NB4 (cell line): ENCODE measurements at regions not wholly inside any gene's neighbourhood (a gene's known extent, or its start where the extent isn't known, plus 50 kb on each side); places are given as distances from the start of the nearest gene placed in this dataset.

Source experiments
- DNase-seq: peaks from one replicate; pipeline ENCODE4 v3.0.0; 2010; ENCODE audit warnings: low read depth
- H3K4me3 ChIP-seq: one replicate; pipeline ENCODE4 v1.5.1; 2011; ENCODE audit warnings: mild to moderate bottlenecking, low read depth, low read length, moderate library complexity
- MYC ChIP-seq: IDR thresholded peaks from 2 replicates; pipeline ENCODE4 v1.6.1; 2011; ENCODE audit warnings: low read depth, low read length
- POLR2A ChIP-seq: IDR thresholded peaks from 2 replicates; pipeline ENCODE4 v1.6.1; 2011; ENCODE audit warnings: mild to moderate bottlenecking; ENCODE audit not compliant: insufficient read length; ENCODE audit errors: extremely low read depth
- TF ChIP-seq, protein P1 (sequence below): IDR thresholded peaks from 2 replicates; pipeline ENCODE4 v1.6.1; 2011; ENCODE audit warnings: low read depth, low read length
- TF ChIP-seq, protein P2 (sequence below): IDR thresholded peaks from one replicate; pipeline ENCODE4 v1.5.1; 2012; ENCODE audit warnings: low read depth, low read length

- TF ChIP-seq, protein P1, sequence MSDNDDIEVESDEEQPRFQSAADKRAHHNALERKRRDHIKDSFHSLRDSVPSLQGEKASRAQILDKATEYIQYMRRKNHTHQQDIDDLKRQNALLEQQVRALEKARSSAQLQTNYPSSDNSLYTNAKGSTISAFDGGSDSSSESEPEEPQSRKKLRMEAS = no peak
- TF ChIP-seq, protein P2, sequence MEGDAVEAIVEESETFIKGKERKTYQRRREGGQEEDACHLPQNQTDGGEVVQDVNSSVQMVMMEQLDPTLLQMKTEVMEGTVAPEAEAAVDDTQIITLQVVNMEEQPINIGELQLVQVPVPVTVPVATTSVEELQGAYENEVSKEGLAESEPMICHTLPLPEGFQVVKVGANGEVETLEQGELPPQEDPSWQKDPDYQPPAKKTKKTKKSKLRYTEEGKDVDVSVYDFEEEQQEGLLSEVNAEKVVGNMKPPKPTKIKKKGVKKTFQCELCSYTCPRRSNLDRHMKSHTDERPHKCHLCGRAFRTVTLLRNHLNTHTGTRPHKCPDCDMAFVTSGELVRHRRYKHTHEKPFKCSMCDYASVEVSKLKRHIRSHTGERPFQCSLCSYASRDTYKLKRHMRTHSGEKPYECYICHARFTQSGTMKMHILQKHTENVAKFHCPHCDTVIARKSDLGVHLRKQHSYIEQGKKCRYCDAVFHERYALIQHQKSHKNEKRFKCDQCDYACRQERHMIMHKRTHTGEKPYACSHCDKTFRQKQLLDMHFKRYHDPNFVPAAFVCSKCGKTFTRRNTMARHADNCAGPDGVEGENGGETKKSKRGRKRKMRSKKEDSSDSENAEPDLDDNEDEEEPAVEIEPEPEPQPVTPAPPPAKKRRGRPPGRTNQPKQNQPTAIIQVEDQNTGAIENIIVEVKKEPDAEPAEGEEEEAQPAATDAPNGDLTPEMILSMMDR = no peak
- TF ChIP-seq MYC = no peak
- TF ChIP-seq POLR2A = no peak
- DNase-seq = no peak
- no peak overlapping the region for H3K4me3 ChIP-seq
Measured at GRCh38 chr2:12968399-12968798, 251.7 kb downstream of the TRIB2 start.

- TF ChIP-seq POLR2A = no peak
- TF ChIP-seq, protein P1 = no peak
- TF ChIP-seq MYC = no peak
- TF ChIP-seq, protein P2 = no peak
- DNase-seq = no peak
- no peak overlapping the region for H3K4me3 ChIP-seq
Measured at GRCh38 chr2:12970861-12971260, 254.1 kb downstream of the TRIB2 start.

GRCh38 chr2:12971581-12972365 is 255.0 kb downstream of the TRIB2 start:
- TF ChIP-seq, protein P2 = no peak
- TF ChIP-seq POLR2A = no peak
- TF ChIP-seq, protein P1 = no peak
- no peak for TF ChIP-seq MYC
- DNase-seq = no peak
- H3K4me3 ChIP-seq = no peak overlapping the region

- TF ChIP-seq POLR2A (no peak), MYC (no peak)
- TF ChIP-seq, protein P1 = no peak
- TF ChIP-seq, protein P2 = no peak
- no peak overlapping the region for H3K4me3 ChIP-seq
- peak; percentile 31 for DNase-seq
Measured at GRCh38 chr2:12978066-12978835, 261.5 kb downstream of the TRIB2 start.

DNA sequence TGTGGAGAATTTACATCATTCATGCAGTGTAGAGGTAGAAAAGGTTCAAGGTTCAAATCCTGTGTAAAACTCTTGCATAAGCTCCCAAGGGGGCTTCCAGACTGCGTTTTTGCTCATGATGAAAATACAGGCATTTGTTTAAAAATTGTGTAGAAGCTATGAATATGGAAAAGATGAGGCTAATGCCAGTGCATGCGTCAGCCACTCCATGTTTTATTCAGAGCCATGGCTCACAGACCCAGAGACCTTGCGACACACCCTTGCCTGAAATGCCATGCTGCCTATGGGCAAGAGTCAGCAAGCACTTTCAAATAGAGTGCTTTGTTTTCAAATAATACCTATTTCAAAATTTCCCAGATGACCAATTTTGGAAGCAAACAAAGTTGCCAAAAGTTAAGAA is 262.3 kb downstream of the TRIB2 start:
- no peak overlapping the region for H3K4me3 ChIP-seq
- DNase-seq = peak; percentile 27
- TF ChIP-seq POLR2A = no peak
- TF ChIP-seq, protein P2 = no peak
- TF ChIP-seq, protein P1 = no peak
- no peak for TF ChIP-seq MYC
